ENCODE measurements at regions not wholly inside any gene's neighbourhood (a gene's known extent, or its start where the extent isn't known, plus 50 kb on each side); places are given as distances from the start of the nearest gene placed in this dataset.

DNA sequence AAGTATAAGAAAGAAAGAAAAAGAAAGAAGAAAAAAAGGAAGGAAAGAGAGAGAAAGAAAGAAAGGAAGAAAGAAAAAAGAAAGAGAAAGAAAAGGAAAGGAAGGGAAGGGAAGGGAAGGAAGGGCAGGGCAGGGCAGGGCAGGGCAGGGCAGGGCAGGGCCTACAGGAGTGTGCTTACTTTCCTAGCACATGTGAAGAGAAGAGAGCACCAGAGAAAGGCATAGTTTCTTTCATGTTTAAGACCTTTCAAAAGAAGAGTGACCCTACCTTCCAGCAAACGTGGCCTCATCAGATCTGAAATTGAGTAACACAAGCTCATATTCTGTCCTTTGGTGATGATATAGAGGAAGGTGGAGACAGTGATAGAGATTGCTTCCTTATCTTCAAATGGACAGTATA, 899.3 kb upstream of the RAG2 start:
- TF ChIP-seq, protein P1, sequence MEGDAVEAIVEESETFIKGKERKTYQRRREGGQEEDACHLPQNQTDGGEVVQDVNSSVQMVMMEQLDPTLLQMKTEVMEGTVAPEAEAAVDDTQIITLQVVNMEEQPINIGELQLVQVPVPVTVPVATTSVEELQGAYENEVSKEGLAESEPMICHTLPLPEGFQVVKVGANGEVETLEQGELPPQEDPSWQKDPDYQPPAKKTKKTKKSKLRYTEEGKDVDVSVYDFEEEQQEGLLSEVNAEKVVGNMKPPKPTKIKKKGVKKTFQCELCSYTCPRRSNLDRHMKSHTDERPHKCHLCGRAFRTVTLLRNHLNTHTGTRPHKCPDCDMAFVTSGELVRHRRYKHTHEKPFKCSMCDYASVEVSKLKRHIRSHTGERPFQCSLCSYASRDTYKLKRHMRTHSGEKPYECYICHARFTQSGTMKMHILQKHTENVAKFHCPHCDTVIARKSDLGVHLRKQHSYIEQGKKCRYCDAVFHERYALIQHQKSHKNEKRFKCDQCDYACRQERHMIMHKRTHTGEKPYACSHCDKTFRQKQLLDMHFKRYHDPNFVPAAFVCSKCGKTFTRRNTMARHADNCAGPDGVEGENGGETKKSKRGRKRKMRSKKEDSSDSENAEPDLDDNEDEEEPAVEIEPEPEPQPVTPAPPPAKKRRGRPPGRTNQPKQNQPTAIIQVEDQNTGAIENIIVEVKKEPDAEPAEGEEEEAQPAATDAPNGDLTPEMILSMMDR (conservative IDR thresholded peaks at IDR 0.05; ENCODE audit: low read length), result no peak
- TF ChIP-seq EZH2phosphoT487 (IDR thresholded peaks at IDR 0.05; ENCODE audit: borderline replicate concordance, low read depth, low read length), result no peak

Measured in OCI-LY7 (cell line).